HCT116 (cell line): ENCODE measurements at regions not wholly inside any gene's neighbourhood (a gene's known extent, or its start where the extent isn't known, plus 50 kb on each side); places are given as distances from the start of the nearest gene placed in this dataset.

Experiments
- ATAC-seq: fragments of 200-7000 bp; cut with Tn5 transposase; 2 replicates; pipeline ENCODE4 v1.9.1; 2020; ENCODE audit warnings: mild to moderate bottlenecking, moderate library complexity
- BruUV-seq: library from RNA; stranded (reverse); fragments of 400-500 nt; replicated peaks from 2 replicates; lab custom pipeline; 2021; lab: Mats Ljungman, UMichigan
- CTCF ChIA-PET: fragments of 300-600 bp; sonication (Branson Sonifier 250); formaldehyde crosslinking; loops from one replicate; lab custom pipeline; 2021; ENCODE audit warnings: antibody characterized with exemption; lab: Charles Lee
- POLR2A ChIA-PET: fragments of 300-600, 350-600 bp; sonication (Branson Sonifier 250); formaldehyde crosslinking; loops from one replicate; lab custom pipeline; 2021; ENCODE audit warnings: antibody characterized with exemption; lab: Charles Lee
- RAD21 ChIA-PET, 2 experiments: fragments of 300-600 bp; sonication (Branson Sonifier 250); formaldehyde crosslinking; loops; one replicate each; lab custom pipeline; 2023; ENCODE audit warnings: low total read pairs in 2 of 2; ENCODE audit not compliant: uncharacterized antibody in 2 of 2, unreplicated experiment in 2 of 2, low non-redundant PET in 1 of 2; lab: Charles Lee
- DNase-seq: peaks from one replicate; pipeline ENCODE4 v3.0.0-alpha.2; 2010; ENCODE audit warnings: low read depth, low spot score
- H2AFZ ChIP-seq: fragments of 200-600 bp; shearing (Covaris generic), sonication (generic); 2 replicates; pipeline ENCODE4 v1.6.1; 2017; ENCODE audit warnings: low read depth, mixed run types, mixed read lengths, antibody characterized with exemption, low read length; ENCODE audit not compliant: poor library complexity, severe bottlenecking
- H3K27ac ChIP-seq: 2 replicates; pipeline ENCODE4 v1.5.1; 2012; ENCODE audit warnings: low read depth, low read length
- H3K27me3 ChIP-seq: fragments of 200-600 bp; sonication (generic); 2 replicates; pipeline ENCODE4 v1.6.1; 2016; ENCODE audit warnings: mixed run types, low read length, mixed read lengths; ENCODE audit not compliant: insufficient read depth
- H3K36me3 ChIP-seq, 2 experiments: fragments of 200-500 bp in 1 of 2; fragments of 200-600 bp in 1 of 2; sonication (Bioruptor generic) in 1 of 2; sonication (generic) in 1 of 2; 2 replicates each; pipeline versions ENCODE4 v1.5.1 to v1.6.1; 2014 to 2016; ENCODE audit warnings: low read length in 2 of 2, inconsistent platforms in 1 of 2, mixed read lengths in 1 of 2, mixed run types in 1 of 2; ENCODE audit not compliant: insufficient read depth in 2 of 2, control insufficient read depth in 1 of 2
- H3K4me1 ChIP-seq, 2 experiments: fragments of 200-600 bp in 1 of 2; sonication (generic) in 1 of 2; 2 replicates each; pipeline versions ENCODE4 v1.5.1 to v1.6.1; 2012 to 2017; ENCODE audit warnings: low read length in 2 of 2, inconsistent platforms in 1 of 2, mild to moderate bottlenecking in 1 of 2, mixed read lengths in 1 of 2, mixed run types in 1 of 2, moderate library complexity in 1 of 2; ENCODE audit not compliant: insufficient read depth in 2 of 2, control insufficient read depth in 1 of 2
- H3K4me2 ChIP-seq: fragments of 200-600 bp; sonication (generic); 2 replicates; pipeline ENCODE4 v1.6.1; 2017; ENCODE audit warnings: mixed run types, low read length, mixed read lengths
- H3K4me3 ChIP-seq, 2 experiments: fragments of 200-600 bp in 1 of 2; sonication (generic) in 1 of 2; replicated peaks in 1 of 2; 2 replicates each; pipeline ENCODE4 v1.5.1; 2011 to 2016; ENCODE audit warnings: low read length in 2 of 2, control low read depth in 1 of 2, low read depth in 1 of 2, mild to moderate bottlenecking in 1 of 2, mixed read lengths in 1 of 2, mixed run types in 1 of 2
- H3K79me2 ChIP-seq: fragments of 200-600 bp; sonication (generic); 2 replicates; pipeline ENCODE4 v1.6.1; 2017; ENCODE audit warnings: mild to moderate bottlenecking, mixed run types, low read length, moderate library complexity, mixed read lengths; ENCODE audit not compliant: insufficient read depth
- H3K9ac ChIP-seq: fragments of 200-600 bp; sonication (generic); 2 replicates; pipeline ENCODE4 v1.6.1; 2016; ENCODE audit warnings: low read length, mixed read lengths
- H3K9me2 ChIP-seq: fragments of 200-600 bp; sonication (generic), shearing (Covaris generic); 2 replicates; pipeline ENCODE4 v1.6.1; 2017; ENCODE audit warnings: mixed run types, mild to moderate bottlenecking, moderate library complexity; ENCODE audit not compliant: insufficient read depth
- H3K9me3 ChIP-seq, 2 experiments: fragments of 200-500 bp in 1 of 2; fragments of 200-600 bp in 1 of 2; sonication (Bioruptor generic) in 1 of 2; sonication (generic) in 1 of 2; 2 replicates each; pipeline ENCODE4 v1.6.1; 2014 to 2017; ENCODE audit warnings: low read length in 2 of 2, mixed read lengths in 2 of 2, inconsistent platforms in 1 of 2, low read depth in 1 of 2, mild to moderate bottlenecking in 1 of 2, mixed run types in 1 of 2, moderate library complexity in 1 of 2; ENCODE audit not compliant: control insufficient read depth in 1 of 2, insufficient read depth in 1 of 2
- H4K20me1 ChIP-seq: fragments of 200-600 bp; sonication (generic), shearing (Covaris generic); 2 replicates; pipeline ENCODE4 v1.6.1; 2017; ENCODE audit warnings: mixed run types, mild to moderate bottlenecking, moderate library complexity; ENCODE audit not compliant: insufficient read depth
- CBX3 ChIP-seq: IDR thresholded peaks from 2 replicates; pipeline ENCODE4 v1.6.1; 2012; ENCODE audit warnings: low read depth
- CEBPB ChIP-seq: IDR thresholded peaks from 2 replicates; pipeline ENCODE4 v1.6.1; 2012; ENCODE audit warnings: low read depth
- EGR1 ChIP-seq: IDR thresholded peaks from 2 replicates; pipeline ENCODE4 v1.6.1; 2012; ENCODE audit warnings: low read depth
- ELF1 ChIP-seq: IDR thresholded peaks from 2 replicates; pipeline ENCODE4 v1.6.1; 2012; ENCODE audit warnings: low read depth, borderline replicate concordance
- EZH2 ChIP-seq: fragments of 200-600 bp; sonication (generic); IDR thresholded peaks from 2 replicates; pipeline ENCODE4 v1.6.1; 2017; ENCODE audit warnings: antibody characterized with exemption, mixed run types
- EZH2phosphoT487 ChIP-seq: fragments of 200-600 bp; IDR thresholded peaks from 2 replicates; pipeline ENCODE4 v1.6.1; 2018; ENCODE audit warnings: antibody characterized with exemption, borderline replicate concordance
- FOSL1 ChIP-seq: IDR thresholded peaks from 2 replicates; pipeline ENCODE4 v1.6.1; 2012; ENCODE audit warnings: low read depth
- POLR2A ChIP-seq: IDR thresholded peaks from 2 replicates; pipeline ENCODE4 v1.7.0; 2011; ENCODE audit warnings: borderline replicate concordance; ENCODE audit not compliant: insufficient read depth, insufficient read length; ENCODE audit errors: extremely low read depth
- POLR2AphosphoS5 ChIP-seq: IDR thresholded peaks from 2 replicates; pipeline ENCODE4 v1.6.1; 2011; ENCODE audit warnings: mild to moderate bottlenecking, low read depth, low read length, moderate library complexity
- SIN3A ChIP-seq: IDR thresholded peaks from 2 replicates; pipeline ENCODE4 v1.6.1; 2012; ENCODE audit warnings: low read depth
- SRF ChIP-seq: IDR thresholded peaks from 2 replicates; pipeline ENCODE4 v1.6.1; 2012; ENCODE audit warnings: low read depth
- ZFX ChIP-seq: fragments of 450-650 bp; IDR thresholded peaks from 2 replicates; pipeline ENCODE4 v1.6.1; 2017
- intact Hi-C: fragments of 100-400 bp; cut with micrococcal nuclease; formaldehyde crosslinking; loops from 2 replicates; pipeline ENCODE4 v1.10.0; 2022
- TF ChIP-seq, protein P1 (sequence below), 3 experiments: fragments of 200-600 bp in 1 of 3; sonication (generic) in 1 of 3; IDR thresholded peaks in 2 of 3; conservative IDR thresholded peaks in 1 of 3; 2 replicates each; pipeline ENCODE4 v1.5.1; 2012 to 2017; ENCODE audit warnings: low read depth in 2 of 3, low read length in 2 of 3, antibody characterized with exemption in 1 of 3, borderline replicate concordance in 1 of 3, control low read depth in 1 of 3, mild to moderate bottlenecking in 1 of 3, mixed read lengths in 1 of 3, mixed run types in 1 of 3, moderate library complexity in 1 of 3; ENCODE audit not compliant: insufficient read depth in 1 of 3
- TF ChIP-seq, protein P2 (sequence below): IDR thresholded peaks from 2 replicates; pipeline ENCODE4 v1.6.1; 2012; ENCODE audit warnings: low read depth
- TF ChIP-seq, protein P3 (sequence below): IDR thresholded peaks from 2 replicates; pipeline ENCODE4 v1.6.1; 2012
- TF ChIP-seq, protein P4 (sequence below): IDR thresholded peaks from 2 replicates; pipeline ENCODE4 v1.6.1; 2012

DNA sequence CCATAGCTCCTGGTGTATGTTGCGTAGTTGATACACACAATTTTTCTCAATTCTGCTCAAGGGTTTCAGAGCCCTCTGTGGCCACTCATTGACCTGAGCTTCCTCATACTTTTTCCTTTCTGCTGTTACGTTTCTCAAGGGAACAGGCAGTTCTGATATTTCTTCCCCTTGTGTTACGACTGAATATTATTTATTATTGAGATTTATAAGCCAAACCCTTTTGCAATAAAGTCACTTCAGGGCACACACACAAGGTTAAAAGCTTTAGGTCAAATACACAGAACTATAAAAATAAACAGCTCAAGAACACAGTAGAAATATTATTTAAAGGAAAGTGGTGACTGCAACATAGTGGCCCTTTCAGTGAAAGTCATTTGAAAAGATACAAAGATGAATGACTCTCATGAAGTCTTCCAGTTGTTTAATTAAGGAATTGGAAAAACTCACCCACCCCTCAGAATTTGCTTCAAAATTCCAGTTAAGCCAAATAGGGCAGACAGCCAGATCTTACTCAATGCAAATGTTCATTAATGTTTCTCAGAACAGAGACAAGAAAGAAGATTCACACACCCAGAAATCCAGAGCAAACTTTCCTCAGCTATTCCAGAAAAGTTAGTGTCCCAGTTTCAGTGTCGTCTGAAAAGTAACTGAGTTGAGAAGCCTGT, 179.7 kb downstream of the TRIB2 start (continued):
- TF ChIP-seq POLR2A (no peak), ZFX (no peak), POLR2AphosphoS5 (no peak), CBX3 (no peak)
- TF ChIP-seq, protein P1, sequence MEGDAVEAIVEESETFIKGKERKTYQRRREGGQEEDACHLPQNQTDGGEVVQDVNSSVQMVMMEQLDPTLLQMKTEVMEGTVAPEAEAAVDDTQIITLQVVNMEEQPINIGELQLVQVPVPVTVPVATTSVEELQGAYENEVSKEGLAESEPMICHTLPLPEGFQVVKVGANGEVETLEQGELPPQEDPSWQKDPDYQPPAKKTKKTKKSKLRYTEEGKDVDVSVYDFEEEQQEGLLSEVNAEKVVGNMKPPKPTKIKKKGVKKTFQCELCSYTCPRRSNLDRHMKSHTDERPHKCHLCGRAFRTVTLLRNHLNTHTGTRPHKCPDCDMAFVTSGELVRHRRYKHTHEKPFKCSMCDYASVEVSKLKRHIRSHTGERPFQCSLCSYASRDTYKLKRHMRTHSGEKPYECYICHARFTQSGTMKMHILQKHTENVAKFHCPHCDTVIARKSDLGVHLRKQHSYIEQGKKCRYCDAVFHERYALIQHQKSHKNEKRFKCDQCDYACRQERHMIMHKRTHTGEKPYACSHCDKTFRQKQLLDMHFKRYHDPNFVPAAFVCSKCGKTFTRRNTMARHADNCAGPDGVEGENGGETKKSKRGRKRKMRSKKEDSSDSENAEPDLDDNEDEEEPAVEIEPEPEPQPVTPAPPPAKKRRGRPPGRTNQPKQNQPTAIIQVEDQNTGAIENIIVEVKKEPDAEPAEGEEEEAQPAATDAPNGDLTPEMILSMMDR (IDR thresholded peaks at IDR 0.05 in 2 of 3, conservative IDR thresholded peaks at IDR 0.05 in 1 of 3; ENCODE audit: borderline replicate concordance in 1 of 3, insufficient read depth in 1 of 3, low read depth in 2 of 3, low read length in 2 of 3), result no peak

DNA sequence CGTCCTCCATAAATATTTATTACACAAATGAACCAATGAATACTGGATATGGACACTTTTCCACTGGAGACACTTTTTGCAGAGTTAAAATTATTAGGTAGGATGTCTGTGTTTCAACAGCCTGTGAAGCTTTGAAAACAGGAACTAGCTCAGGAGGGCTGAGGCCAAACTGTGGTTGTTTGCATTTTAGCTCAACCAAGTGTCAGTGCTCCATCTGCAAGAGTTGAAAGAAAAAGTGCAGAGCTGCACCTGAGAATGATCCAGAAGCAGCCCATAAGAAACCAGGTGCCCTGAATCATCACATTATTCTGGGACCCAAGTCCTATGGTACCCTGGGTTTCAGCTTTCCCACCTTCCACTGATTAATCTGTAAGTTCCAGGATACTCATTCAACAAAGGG, 180.4 kb downstream of the TRIB2 start:
- Histone ChIP-seq H3K27ac (no peak overlapping the region), H3K9ac (no peak overlapping the region), H3K4me3 (no peak overlapping the region), H3K27me3 (no peaks in the 10 kb centered on the region), H3K36me3 (no peaks in the 10 kb centered on the region), H2AFZ (no peak overlapping the region), H3K79me2 (no peaks in the 10 kb centered on the region), H3K9me3 (no peaks in the 10 kb centered on the region), H3K4me1 (no peaks in the 10 kb centered on the region), H3K4me2 (no peak overlapping the region), H4K20me1 (no peaks in the 10 kb centered on the region), H3K9me2 (no peaks in the 10 kb centered on the region)
- ChIA-PET POLR2A (no interaction called here), RAD21 (no interaction called here), CTCF (no interaction called here)
- ATAC-seq (no peak), DNase-seq (no peak)
- intact Hi-C loops, result no loop called here
- no TSS peak for BruUV-seq
- no peak for TF ChIP-seq SIN3A
- TF ChIP-seq, protein P2, sequence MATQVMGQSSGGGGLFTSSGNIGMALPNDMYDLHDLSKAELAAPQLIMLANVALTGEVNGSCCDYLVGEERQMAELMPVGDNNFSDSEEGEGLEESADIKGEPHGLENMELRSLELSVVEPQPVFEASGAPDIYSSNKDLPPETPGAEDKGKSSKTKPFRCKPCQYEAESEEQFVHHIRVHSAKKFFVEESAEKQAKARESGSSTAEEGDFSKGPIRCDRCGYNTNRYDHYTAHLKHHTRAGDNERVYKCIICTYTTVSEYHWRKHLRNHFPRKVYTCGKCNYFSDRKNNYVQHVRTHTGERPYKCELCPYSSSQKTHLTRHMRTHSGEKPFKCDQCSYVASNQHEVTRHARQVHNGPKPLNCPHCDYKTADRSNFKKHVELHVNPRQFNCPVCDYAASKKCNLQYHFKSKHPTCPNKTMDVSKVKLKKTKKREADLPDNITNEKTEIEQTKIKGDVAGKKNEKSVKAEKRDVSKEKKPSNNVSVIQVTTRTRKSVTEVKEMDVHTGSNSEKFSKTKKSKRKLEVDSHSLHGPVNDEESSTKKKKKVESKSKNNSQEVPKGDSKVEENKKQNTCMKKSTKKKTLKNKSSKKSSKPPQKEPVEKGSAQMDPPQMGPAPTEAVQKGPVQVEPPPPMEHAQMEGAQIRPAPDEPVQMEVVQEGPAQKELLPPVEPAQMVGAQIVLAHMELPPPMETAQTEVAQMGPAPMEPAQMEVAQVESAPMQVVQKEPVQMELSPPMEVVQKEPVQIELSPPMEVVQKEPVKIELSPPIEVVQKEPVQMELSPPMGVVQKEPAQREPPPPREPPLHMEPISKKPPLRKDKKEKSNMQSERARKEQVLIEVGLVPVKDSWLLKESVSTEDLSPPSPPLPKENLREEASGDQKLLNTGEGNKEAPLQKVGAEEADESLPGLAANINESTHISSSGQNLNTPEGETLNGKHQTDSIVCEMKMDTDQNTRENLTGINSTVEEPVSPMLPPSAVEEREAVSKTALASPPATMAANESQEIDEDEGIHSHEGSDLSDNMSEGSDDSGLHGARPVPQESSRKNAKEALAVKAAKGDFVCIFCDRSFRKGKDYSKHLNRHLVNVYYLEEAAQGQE, result no peak
- TF ChIP-seq FOSL1, result no peak
- TF ChIP-seq, protein P3, sequence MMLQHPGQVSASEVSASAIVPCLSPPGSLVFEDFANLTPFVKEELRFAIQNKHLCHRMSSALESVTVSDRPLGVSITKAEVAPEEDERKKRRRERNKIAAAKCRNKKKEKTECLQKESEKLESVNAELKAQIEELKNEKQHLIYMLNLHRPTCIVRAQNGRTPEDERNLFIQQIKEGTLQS, result no peak
- no peak for TF ChIP-seq EZH2phosphoT487
- TF ChIP-seq CEBPB, result no peak
- TF ChIP-seq SRF, result no peak
- no peak for TF ChIP-seq ELF1
- TF ChIP-seq, protein P1 (IDR thresholded peaks at IDR 0.05 in 2 of 3, conservative IDR thresholded peaks at IDR 0.05 in 1 of 3; ENCODE audit: borderline replicate concordance in 1 of 3, insufficient read depth in 1 of 3, low read depth in 2 of 3, low read length in 2 of 3), result no peak
- TF ChIP-seq, protein P4, sequence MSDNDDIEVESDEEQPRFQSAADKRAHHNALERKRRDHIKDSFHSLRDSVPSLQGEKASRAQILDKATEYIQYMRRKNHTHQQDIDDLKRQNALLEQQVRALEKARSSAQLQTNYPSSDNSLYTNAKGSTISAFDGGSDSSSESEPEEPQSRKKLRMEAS, result no peak
- no peak for TF ChIP-seq EGR1
- no peak for TF ChIP-seq CBX3
- TF ChIP-seq POLR2AphosphoS5, result no peak
- no peak for TF ChIP-seq EZH2
